ENCODE measurements at regions not wholly inside any gene's neighbourhood (a gene's known extent, or its start where the extent isn't known, plus 50 kb on each side); places are given as distances from the start of the nearest gene placed in this dataset.

DNA sequence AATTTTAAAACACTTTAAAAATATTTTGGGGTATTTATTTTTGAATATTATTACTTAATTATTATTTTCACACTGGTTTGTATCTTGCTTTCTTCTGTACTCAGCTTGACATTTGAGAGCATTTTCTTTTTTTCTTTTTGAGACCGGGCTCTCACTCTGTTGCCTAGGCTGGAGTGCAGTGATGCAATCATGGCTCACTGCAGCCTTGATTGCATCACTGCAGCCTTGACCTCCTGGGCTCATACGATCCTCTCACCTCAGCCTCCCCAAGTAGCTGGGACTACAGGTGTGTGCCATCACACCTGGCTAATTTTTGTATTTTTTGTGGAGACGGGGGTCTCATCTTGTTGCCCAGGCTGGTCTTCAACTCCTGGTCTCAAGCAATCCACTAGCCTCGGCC, 79.9 kb upstream of the DLX2 start:
- Histone ChIP-seq H3K9me2 (no peaks in the 10 kb centered on the region), H3K27me3 (ENCODE audit: insufficient read depth) (no peaks in the 10 kb centered on the region), H3K9ac (no peak overlapping the region), H3K79me2 (ENCODE audit: insufficient read depth) (no peaks in the 10 kb centered on the region), H3K4me1 (ENCODE audit: control insufficient read depth in 1 of 2, insufficient read depth in 2 of 2, low read depth in 1 of 2, low read length in 1 of 2) (peaks cover 0 to 5% of the 10 kb centered on the region in 2 experiments; a peak in 1 of 4 replicates), H3K27ac (ENCODE audit: low read depth in 2 of 2, low read length in 1 of 2) (no peak overlapping the region), H4K20me1 (ENCODE audit: insufficient read depth) (no peaks in the 10 kb centered on the region), H3K4me3 (ENCODE audit: low read depth in 2 of 2, low read length in 1 of 2) (no peak overlapping the region), H3K4me2 (no peak overlapping the region), H3K9me3 (0 out of 2 replicates have a peak, but pooled peaks cover 7% of the 10 kb centered on the region), H2AFZ (ENCODE audit: low read depth) (no peak overlapping the region), H3F3A (replicated peaks; ENCODE audit: insufficient read depth) (peaks cover 10% of the 10 kb centered on the region), H3K36me3 (replicated peaks in 1 of 2; ENCODE audit: control insufficient read depth in 1 of 2, insufficient read depth in 2 of 2, low read length in 1 of 2) (no peaks in the 10 kb centered on the region)
- no peak for DNase-seq
- CTCF ChIA-PET = interaction anchor here (2.9 to 13.7 kb wide), 2 partner anchors 10 to 281 kb away, joined by 9 to 346 read pairs; no protein-coding TSS in a partner anchor
- TF ChIP-seq, protein P1, sequence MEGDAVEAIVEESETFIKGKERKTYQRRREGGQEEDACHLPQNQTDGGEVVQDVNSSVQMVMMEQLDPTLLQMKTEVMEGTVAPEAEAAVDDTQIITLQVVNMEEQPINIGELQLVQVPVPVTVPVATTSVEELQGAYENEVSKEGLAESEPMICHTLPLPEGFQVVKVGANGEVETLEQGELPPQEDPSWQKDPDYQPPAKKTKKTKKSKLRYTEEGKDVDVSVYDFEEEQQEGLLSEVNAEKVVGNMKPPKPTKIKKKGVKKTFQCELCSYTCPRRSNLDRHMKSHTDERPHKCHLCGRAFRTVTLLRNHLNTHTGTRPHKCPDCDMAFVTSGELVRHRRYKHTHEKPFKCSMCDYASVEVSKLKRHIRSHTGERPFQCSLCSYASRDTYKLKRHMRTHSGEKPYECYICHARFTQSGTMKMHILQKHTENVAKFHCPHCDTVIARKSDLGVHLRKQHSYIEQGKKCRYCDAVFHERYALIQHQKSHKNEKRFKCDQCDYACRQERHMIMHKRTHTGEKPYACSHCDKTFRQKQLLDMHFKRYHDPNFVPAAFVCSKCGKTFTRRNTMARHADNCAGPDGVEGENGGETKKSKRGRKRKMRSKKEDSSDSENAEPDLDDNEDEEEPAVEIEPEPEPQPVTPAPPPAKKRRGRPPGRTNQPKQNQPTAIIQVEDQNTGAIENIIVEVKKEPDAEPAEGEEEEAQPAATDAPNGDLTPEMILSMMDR (IDR thresholded peaks at IDR 0.05) = no peak
- TF ChIP-seq FOXM1 (IDR thresholded peaks at IDR 0.05; ENCODE audit: low read depth) (no peak), TCF12 (IDR thresholded peaks at IDR 0.05) (no peak), RXRA (IDR thresholded peaks at IDR 0.05; ENCODE audit: borderline replicate concordance, low read depth) (no peak), RFX5 (IDR thresholded peaks at IDR 0.05; ENCODE audit: low read length) (no peak), RAD21 (IDR thresholded peaks at IDR 0.05; ENCODE audit: low read length) (no peak), NRF1 (IDR thresholded peaks at IDR 0.05; ENCODE audit: low read depth, low read length) (no peak), POLR2AphosphoS5 (IDR thresholded peaks at IDR 0.05; ENCODE audit: low read depth, low read length) (no peak), EZH2phosphoT487 (IDR thresholded peaks at IDR 0.05; ENCODE audit: borderline replicate concordance, low read depth) (no peak)
- TF ChIP-seq, protein P2, sequence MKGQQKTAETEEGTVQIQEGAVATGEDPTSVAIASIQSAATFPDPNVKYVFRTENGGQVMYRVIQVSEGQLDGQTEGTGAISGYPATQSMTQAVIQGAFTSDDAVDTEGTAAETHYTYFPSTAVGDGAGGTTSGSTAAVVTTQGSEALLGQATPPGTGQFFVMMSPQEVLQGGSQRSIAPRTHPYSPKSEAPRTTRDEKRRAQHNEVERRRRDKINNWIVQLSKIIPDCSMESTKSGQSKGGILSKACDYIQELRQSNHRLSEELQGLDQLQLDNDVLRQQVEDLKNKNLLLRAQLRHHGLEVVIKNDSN (IDR thresholded peaks at IDR 0.05; ENCODE audit: borderline replicate concordance, low read depth) = no peak
- TF ChIP-seq, protein P3, sequence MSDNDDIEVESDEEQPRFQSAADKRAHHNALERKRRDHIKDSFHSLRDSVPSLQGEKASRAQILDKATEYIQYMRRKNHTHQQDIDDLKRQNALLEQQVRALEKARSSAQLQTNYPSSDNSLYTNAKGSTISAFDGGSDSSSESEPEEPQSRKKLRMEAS (IDR thresholded peaks at IDR 0.05; ENCODE audit: low read depth) = no peak
- POLR2A ChIA-PET = no interaction called here
- WGBS (ENCODE audit: low lambda C conversion rate) = 70% methylated on average over 4 of the region's 4 CpGs

DNA sequence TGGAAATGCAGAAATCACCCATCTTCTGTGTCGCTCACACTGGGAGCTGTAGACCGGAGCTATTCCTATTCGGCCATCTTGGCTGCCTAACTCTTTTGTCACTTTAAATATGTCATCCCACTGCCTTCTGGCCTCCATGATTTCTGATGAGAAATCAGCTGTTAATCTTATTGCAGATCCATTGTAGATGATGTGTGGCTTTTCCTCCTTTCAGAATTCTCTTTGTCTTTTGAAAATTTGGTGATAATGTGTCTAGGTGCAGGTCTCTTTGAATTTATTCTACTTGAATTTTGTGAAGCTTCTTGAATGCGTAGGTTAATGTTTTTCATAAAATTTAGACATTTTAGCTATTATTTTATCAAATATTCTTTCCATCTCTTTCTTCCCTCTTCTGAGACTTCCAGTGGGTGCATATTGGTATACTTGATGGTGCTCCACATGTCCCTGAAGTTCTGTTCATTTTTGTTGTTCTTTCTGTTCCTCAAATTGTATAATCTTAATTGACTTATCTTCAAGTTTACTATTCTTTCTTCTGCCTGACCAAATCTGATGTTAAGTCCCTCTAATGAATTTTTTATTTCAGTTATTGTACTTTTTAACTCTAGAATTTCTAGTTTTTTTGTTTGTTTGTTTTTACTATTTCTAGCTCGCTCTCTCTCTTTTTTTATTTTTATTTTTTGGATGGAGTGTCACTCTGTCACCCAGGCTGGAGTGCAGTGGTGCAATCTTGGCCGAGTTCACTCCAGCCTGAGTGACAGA, 90.8 kb upstream of the DLX2 start:
- no peaks in the 10 kb centered on the region for H4K20me1 ChIP-seq (ENCODE audit: insufficient read depth)

More for the DNA sequence above, 90.8 kb upstream of the DLX2 start:
- CTCF ChIA-PET = interaction anchor here (0.7 kb wide), 1 partner anchor 620 kb away, joined by 5 read pairs; no protein-coding TSS in a partner anchor
- no peaks in the 10 kb centered on the region for H3K36me3 ChIP-seq (replicated peaks in 1 of 2; ENCODE audit: control insufficient read depth in 1 of 2, insufficient read depth in 2 of 2, low read length in 1 of 2)
- no peak overlapping the region for H3K4me3 ChIP-seq (ENCODE audit: low read depth in 2 of 2, low read length in 1 of 2)
- H3K4me2 ChIP-seq = no peak overlapping the region
- no peaks in the 10 kb centered on the region for H3K27me3 ChIP-seq (ENCODE audit: insufficient read depth)
- POLR2A ChIA-PET = no interaction called here
- H3F3A ChIP-seq (replicated peaks; ENCODE audit: insufficient read depth) = peaks cover 5% of the 10 kb centered on the region
- TF ChIP-seq ELF1 (IDR thresholded peaks at IDR 0.05) (no peak), MEF2A (IDR thresholded peaks at IDR 0.05; ENCODE audit: borderline replicate concordance, low read depth) (no peak), FOXM1 (IDR thresholded peaks at IDR 0.05; ENCODE audit: low read depth) (no peak), GATA2 (CRISPR knock-in tag; IDR thresholded peaks at IDR 0.05) (no peak), NRF1 (IDR thresholded peaks at IDR 0.05; ENCODE audit: low read depth, low read length) (no peak)
- TF ChIP-seq, protein P3 (IDR thresholded peaks at IDR 0.05; ENCODE audit: low read depth) = no peak
- TF ChIP-seq, protein P4, sequence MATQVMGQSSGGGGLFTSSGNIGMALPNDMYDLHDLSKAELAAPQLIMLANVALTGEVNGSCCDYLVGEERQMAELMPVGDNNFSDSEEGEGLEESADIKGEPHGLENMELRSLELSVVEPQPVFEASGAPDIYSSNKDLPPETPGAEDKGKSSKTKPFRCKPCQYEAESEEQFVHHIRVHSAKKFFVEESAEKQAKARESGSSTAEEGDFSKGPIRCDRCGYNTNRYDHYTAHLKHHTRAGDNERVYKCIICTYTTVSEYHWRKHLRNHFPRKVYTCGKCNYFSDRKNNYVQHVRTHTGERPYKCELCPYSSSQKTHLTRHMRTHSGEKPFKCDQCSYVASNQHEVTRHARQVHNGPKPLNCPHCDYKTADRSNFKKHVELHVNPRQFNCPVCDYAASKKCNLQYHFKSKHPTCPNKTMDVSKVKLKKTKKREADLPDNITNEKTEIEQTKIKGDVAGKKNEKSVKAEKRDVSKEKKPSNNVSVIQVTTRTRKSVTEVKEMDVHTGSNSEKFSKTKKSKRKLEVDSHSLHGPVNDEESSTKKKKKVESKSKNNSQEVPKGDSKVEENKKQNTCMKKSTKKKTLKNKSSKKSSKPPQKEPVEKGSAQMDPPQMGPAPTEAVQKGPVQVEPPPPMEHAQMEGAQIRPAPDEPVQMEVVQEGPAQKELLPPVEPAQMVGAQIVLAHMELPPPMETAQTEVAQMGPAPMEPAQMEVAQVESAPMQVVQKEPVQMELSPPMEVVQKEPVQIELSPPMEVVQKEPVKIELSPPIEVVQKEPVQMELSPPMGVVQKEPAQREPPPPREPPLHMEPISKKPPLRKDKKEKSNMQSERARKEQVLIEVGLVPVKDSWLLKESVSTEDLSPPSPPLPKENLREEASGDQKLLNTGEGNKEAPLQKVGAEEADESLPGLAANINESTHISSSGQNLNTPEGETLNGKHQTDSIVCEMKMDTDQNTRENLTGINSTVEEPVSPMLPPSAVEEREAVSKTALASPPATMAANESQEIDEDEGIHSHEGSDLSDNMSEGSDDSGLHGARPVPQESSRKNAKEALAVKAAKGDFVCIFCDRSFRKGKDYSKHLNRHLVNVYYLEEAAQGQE (IDR thresholded peaks at IDR 0.05; ENCODE audit: low read depth, low read length) = no peak
- peaks cover 12% of the 10 kb centered on the region for H3K9me3 ChIP-seq
- H3K9me2 ChIP-seq = no peaks in the 10 kb centered on the region
- no peak overlapping the region for H3K27ac ChIP-seq (ENCODE audit: low read depth in 2 of 2, low read length in 1 of 2)
- H3K4me1 ChIP-seq (ENCODE audit: control insufficient read depth in 1 of 2, insufficient read depth in 2 of 2, low read depth in 1 of 2, low read length in 1 of 2) = no peaks in the 10 kb centered on the region
- H3K79me2 ChIP-seq (ENCODE audit: insufficient read depth) = no peaks in the 10 kb centered on the region
- DNase-seq = no peak
- 27% methylated on average over 5 of the region's 6 CpGs for WGBS (ENCODE audit: low lambda C conversion rate)
- no peak overlapping the region for H2AFZ ChIP-seq (ENCODE audit: low read depth)
- H3K9ac ChIP-seq = no peak overlapping the region
